NCI-H2196 (cell line): ENCODE measurements at regions not wholly inside any gene's neighbourhood (a gene's known extent, or its start where the extent isn't known, plus 50 kb on each side); places are given as distances from the start of the nearest gene placed in this dataset.

Experiments used
- DNase-seq: peaks from one replicate; lab custom pipeline; 2025; ENCODE audit not compliant: unreplicated experiment; lab: John Stamatoyannopoulos, UW

DNA sequence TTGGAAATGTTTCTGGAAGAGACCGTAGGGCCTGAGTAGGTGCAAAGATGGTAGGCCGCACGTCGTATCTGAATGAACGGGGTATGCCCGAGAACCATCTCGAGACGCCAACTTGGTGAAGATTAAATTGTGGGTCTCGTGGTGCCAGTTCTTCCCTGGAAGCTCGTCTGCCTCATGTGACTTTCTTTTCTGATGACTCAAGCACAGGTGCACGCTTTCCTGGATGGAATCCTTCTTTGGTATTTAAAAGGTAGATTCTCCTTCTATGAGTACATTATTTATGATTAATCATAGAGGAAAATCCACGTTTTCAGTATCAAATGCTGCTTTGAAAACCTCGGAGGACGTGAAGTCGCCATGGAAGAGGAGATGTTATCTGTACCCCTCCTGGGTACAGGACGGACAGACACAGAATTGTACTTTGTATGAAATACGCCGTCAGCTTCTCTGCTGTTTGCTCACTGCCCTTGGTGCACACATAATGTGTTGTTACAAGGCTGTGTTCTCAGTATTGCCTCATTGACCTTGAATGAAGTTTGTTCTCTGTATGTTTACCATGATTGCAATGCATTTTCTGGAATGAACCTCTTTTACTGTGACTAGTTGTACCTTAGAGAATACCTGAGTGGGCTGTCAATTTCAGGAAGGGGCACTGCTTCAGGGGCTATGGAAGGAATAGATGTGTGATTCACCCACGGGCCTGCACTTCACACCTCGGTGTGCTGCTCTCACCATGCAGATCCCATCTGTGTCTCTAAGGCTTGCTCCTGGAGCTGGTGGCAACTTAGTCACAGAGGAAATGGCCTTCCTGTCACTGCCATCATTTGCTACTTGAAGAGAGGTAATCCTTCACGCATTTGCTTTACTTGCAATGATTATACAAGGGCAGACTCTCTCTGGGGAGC, 137.3 kb upstream of the RTL1 start:
- DNase-seq: no peak

- no peak for DNase-seq
These were observed 140.4 kb upstream of the RTL1 start for GRCh38 chr14:101043891-101044290.

- DNase-seq: no peak
These were observed 141.2 kb upstream of the RTL1 start for GRCh38 chr14:101044741-101045140.

DNA sequence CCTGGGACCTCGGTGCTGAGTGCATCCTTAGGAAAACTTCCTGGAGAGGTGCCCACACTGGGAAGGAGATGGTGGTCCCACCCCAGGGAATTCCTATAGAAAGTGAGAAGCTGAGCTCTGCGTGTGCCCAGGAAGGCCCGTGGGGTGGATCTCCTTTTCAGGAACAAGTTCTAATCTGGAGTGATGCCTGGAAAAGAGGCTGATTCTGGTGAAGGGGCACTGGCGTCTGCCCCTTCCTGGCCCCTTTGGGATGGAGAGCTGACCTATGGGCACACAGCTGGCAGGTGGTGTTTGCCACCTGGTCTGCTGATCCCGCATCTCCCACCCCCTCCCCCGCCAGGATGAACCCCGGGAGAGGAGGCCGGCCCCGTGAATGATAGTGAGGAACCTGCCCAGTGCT, 142.0 kb upstream of the RTL1 start:
- DNase-seq: no peak

- no peak for DNase-seq
These were observed 142.5 kb upstream of the RTL1 start for GRCh38 chr14:101046071-101046470.

- no peak for DNase-seq
These were observed 143.8 kb upstream of the RTL1 start for GRCh38 chr14:101047326-101047725.

- no peak for DNase-seq
These were observed 145.2 kb upstream of the RTL1 start for GRCh38 chr14:101048766-101049165.

- no peak for DNase-seq
These were observed 146.0 kb upstream of the RTL1 start for GRCh38 chr14:101049511-101049910.

DNA sequence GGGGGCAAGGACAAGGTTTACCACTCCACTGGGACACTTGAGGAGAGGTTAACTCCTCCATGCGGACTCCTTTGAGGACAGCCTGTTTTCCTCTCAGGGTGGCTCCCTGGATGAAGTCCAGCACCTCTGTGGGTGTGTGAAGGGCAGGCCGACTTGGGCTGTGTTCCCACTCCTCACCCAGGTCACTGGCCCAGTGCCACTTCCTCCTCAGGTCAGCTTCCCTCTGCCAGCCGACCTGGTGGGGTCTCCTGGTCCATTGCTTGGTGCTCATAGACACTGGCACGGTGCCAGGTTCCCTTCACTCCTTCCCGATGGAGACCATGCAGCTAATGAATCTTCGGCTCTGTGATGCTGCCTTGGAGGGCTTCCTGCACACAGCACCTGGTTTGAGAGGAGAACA, 146.4 kb upstream of the RTL1 start:
- no peak for DNase-seq

- DNase-seq: no peak
These were observed 147.5 kb upstream of the RTL1 start for GRCh38 chr14:101050901-101051490.

GRCh38 chr14:101054671-101055070, 151.1 kb upstream of the RTL1 start:
- no peak for DNase-seq

DNA sequence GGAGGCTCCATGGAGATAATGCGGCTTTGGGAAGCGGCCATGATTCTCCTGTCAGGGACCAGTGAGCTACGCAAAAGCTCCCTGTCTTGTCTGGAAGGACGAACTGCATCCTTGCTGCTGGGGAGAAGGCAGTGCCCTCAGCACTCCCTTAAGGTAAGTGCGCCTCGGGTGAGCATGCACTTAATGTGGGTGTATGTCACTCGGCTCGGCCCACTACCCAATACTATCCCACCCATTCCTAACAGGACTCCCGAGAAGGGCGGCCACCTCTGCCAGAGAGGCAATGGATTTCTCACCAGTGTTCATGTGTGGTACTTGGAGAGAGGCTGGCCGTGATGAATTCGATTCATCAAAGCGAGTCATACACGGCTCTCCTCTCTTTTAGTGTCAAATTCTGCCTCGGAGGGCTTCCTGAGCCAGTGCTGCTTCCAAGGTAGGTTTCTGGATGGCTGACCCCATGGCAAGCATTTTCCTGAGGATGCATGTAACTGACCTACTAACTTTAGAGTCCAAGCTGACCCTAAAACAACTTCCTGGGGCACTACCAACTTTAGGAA, 151.7 kb upstream of the RTL1 start:
- DNase-seq: no peak

DNA sequence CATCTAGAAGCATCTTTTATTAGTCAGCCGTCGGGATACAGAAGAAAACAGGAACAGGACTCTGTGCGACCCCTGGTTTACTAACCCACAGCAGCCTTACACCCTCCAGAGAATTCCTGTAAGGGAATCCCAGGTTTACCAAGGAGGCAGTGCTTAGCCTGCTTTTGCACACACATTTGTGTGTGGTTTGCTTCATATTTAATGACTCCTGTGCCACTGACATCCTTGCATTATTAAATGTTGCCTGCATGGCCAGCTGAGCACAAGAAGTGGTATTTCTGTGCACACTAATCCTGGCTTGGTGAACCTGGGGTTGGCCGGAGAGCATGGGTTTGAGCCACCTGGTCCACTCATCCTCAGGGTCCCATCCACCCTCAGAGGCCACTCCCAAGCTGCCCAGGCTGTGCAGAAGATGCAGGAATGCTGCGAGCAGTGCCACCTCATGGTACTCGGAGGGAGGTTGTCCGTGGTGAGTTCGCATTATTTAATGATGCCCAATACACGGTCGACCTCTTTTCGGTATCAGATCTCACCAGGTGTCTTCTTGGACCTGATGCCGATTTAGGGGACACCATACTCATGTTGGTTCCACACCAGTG, 152.4 kb upstream of the RTL1 start:
- no peak for DNase-seq

GRCh38 chr14:101056446-101056845, 152.9 kb upstream of the RTL1 start:
- DNase-seq: no peak

GRCh38 chr14:101057394-101057793, 153.9 kb upstream of the RTL1 start:
- no peak for DNase-seq

- no peak for DNase-seq
These were observed 155.0 kb upstream of the RTL1 start for GRCh38 chr14:101058571-101058970.

GRCh38 chr14:101060171-101060601, 156.7 kb upstream of the RTL1 start:
- DNase-seq: no peak

GRCh38 chr14:101061411-101062064, 158.0 kb upstream of the RTL1 start:
- no peak for DNase-seq

DNA sequence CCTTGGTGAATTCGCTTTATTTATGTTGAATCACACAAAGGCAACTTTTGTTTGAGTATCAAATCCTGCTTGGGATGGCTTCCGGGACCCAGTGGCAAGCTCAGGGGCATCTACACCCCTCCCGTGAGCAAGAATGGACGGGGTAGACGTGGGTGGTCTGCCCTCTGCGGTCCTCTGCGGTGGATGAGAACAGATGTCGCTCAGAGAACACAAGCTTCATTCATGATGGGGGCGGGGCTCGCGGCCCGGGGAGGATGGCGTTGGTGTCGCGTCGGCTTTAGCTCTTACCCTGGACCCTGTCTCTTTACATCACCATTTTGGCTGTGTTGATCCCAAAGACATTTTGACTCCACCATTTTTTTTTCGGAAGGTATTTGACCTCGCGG, 158.5 kb upstream of the RTL1 start:
- DNase-seq: no peak

- DNase-seq: no peak
These were observed 159.1 kb upstream of the RTL1 start for GRCh38 chr14:101062601-101063000.

DNA sequence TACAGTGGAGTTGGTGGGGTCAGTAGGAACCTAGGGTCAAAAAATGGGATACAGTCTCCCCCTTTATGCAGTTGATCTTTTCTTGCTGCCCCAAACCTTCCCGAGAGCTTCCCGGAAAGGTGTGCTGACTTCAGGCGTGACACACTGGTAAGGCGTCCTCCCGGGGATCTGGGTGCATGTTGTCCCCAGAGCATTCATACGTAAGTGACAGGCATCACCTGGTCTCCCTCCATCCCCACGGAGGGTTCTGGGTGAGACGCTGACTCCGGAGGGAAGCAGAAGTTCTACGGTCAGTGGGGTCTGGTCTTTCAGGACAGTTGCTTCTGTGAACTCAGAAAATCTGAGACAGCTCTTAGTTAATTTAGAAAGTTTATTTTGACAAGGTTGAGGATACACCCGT, 159.6 kb upstream of the RTL1 start:
- DNase-seq: no peak
